ELF-1 (cell line): ENCODE measurements at regions not wholly inside any gene's neighbourhood (a gene's known extent, or its start where the extent isn't known, plus 50 kb on each side); places are given as distances from the start of the nearest gene placed in this dataset.
A peak's percentile ranks its signal among the peaks of the same experiment; 100 is the strongest.

Experiments
- DNase-seq: peaks from one replicate; pipeline ENCODE4 v3.0.0-alpha.2; 2016; ENCODE audit warnings: low read depth, low spot score

- no peak for DNase-seq
These were observed 52.2 kb upstream of the SPACA1 start for GRCh38 chr6:87995461-87995860.

GRCh38 chr6:87993356-87993755 lies 54.3 kb upstream of the SPACA1 start:
- DNase-seq, result no peak

- DNase-seq, result no peak
These were observed 56.8 kb upstream of the SPACA1 start for GRCh38 chr6:87990871-87991270.

GRCh38 chr6:87982134-87982533 lies 65.5 kb upstream of the SPACA1 start:
- peak; percentile 12 for DNase-seq

- DNase-seq, result no peak
These were observed 67.9 kb upstream of the SPACA1 start for GRCh38 chr6:87979737-87980136.

- no peak for DNase-seq
These were observed 71.0 kb upstream of the SPACA1 start for GRCh38 chr6:87976616-87977015.

- no peak for DNase-seq
These were observed 72.1 kb upstream of the SPACA1 start for GRCh38 chr6:87975561-87975960.

GRCh38 chr6:87972279-87972678 lies 75.4 kb upstream of the SPACA1 start:
- DNase-seq, result no peak

- peak; percentile 58 for DNase-seq
These were observed 75.9 kb upstream of the SPACA1 start for GRCh38 chr6:87971605-87972262.

GRCh38 chr6:87968435-87969278 lies 79.0 kb upstream of the SPACA1 start:
- peak; percentile 51 for DNase-seq

- no peak for DNase-seq
These were observed 81.8 kb upstream of the SPACA1 start for GRCh38 chr6:87965806-87966205.

GRCh38 chr6:87959083-87959482 lies 88.6 kb upstream of the SPACA1 start:
- DNase-seq, result no peak

- DNase-seq, result no peak
These were observed 95.9 kb upstream of the SPACA1 start for GRCh38 chr6:87951751-87952150.

- DNase-seq, result no peak
These were observed 97.0 kb upstream of the SPACA1 start for GRCh38 chr6:87950614-87951013.

- no peak for DNase-seq
These were observed 98.4 kb upstream of the SPACA1 start for GRCh38 chr6:87949194-87949593.

GRCh38 chr6:87946669-87947068 lies 101.0 kb upstream of the SPACA1 start:
- no peak for DNase-seq

- DNase-seq, result no peak
These were observed 101.7 kb upstream of the SPACA1 start for GRCh38 chr6:87945966-87946365.

GRCh38 chr6:87945181-87945580 lies 102.5 kb upstream of the SPACA1 start:
- DNase-seq, result no peak

GRCh38 chr6:87944541-87944954 lies 103.1 kb upstream of the SPACA1 start:
- peak; percentile 65 for DNase-seq

GRCh38 chr6:87943191-87943590 lies 104.5 kb upstream of the SPACA1 start:
- no peak for DNase-seq

- no peak for DNase-seq
These were observed 105.9 kb upstream of the SPACA1 start for GRCh38 chr6:87941556-87942358.

GRCh38 chr6:87939776-87940175 lies 107.9 kb upstream of the SPACA1 start:
- DNase-seq, result no peak
